H9 (cell line): ENCODE measurements at regions not wholly inside any gene's neighbourhood (a gene's known extent, or its start where the extent isn't known, plus 50 kb on each side); places are given as distances from the start of the nearest gene placed in this dataset.

ENCODE experiments used
- DNase-seq: peaks from one replicate; pipeline ENCODE4 v3.0.0-alpha.2; 2017
- H2AFZ ChIP-seq: one replicate; pipeline ENCODE4 v1.6.1; 2013; ENCODE audit warnings: mild to moderate bottlenecking, low read length, control low read depth, moderate library complexity
- H2AK5ac ChIP-seq: 2 replicates; pipeline ENCODE4 v1.6.1; 2013; ENCODE audit warnings: low read length, control low read depth, mixed read lengths; ENCODE audit not compliant: insufficient read length
- H2BK120ac ChIP-seq: one replicate; pipeline ENCODE4 v1.6.1; 2013; ENCODE audit warnings: low read depth, mild to moderate bottlenecking, low read length, control low read depth, inconsistent platforms; ENCODE audit not compliant: poor library complexity, severe bottlenecking
- H2BK12ac ChIP-seq: 2 replicates; pipeline ENCODE4 v1.6.1; 2013; ENCODE audit warnings: low read length, control low read depth, mixed read lengths, low read depth; ENCODE audit not compliant: insufficient read length
- H2BK15ac ChIP-seq: 2 replicates; pipeline ENCODE4 v1.6.1; 2013; ENCODE audit warnings: low read depth, low read length, control low read depth
- H2BK20ac ChIP-seq: one replicate; pipeline ENCODE4 v1.6.1; 2013; ENCODE audit warnings: low read depth, mild to moderate bottlenecking, low read length, control low read depth, inconsistent platforms; ENCODE audit not compliant: poor library complexity, severe bottlenecking
- H2BK5ac ChIP-seq: 2 replicates; pipeline ENCODE4 v1.6.1; 2013; ENCODE audit warnings: low read length, control low read depth, mixed read lengths; ENCODE audit not compliant: insufficient read length
- H3K14ac ChIP-seq: 2 replicates; pipeline ENCODE4 v1.6.1; 2013; ENCODE audit warnings: low read length, control low read depth; ENCODE audit not compliant: insufficient read depth
- H3K18ac ChIP-seq: 2 replicates; pipeline ENCODE4 v1.6.1; 2013; ENCODE audit warnings: low read depth, mild to moderate bottlenecking, mixed read lengths, low read length, control low read depth; ENCODE audit not compliant: insufficient read length
- H3K23ac ChIP-seq: 2 replicates; pipeline ENCODE4 v1.6.1; 2013; ENCODE audit warnings: low read length, control low read depth, mixed read lengths, low read depth; ENCODE audit not compliant: insufficient read length
- H3K23me2 ChIP-seq: 2 replicates; pipeline ENCODE4 v1.6.1; 2013; ENCODE audit warnings: low read depth, mild to moderate bottlenecking, mixed read lengths, low read length, control low read depth; ENCODE audit not compliant: insufficient read length, poor library complexity, severe bottlenecking
- H3K27ac ChIP-seq: 2 replicates; pipeline ENCODE4 v1.5.1; 2013; ENCODE audit warnings: low read length, control low read depth, mixed read lengths, low read depth; ENCODE audit not compliant: insufficient read length
- H3K27me3 ChIP-seq: 2 replicates; pipeline ENCODE4 v1.6.1; 2013; ENCODE audit warnings: low read length, control low read depth, inconsistent platforms; ENCODE audit not compliant: insufficient read depth
- H3K4ac ChIP-seq: 2 replicates; pipeline ENCODE4 v1.6.1; 2013; ENCODE audit warnings: low read depth, mild to moderate bottlenecking, control low read depth, inconsistent platforms, low read length, moderate library complexity
- H3K4me1 ChIP-seq: 2 replicates; pipeline ENCODE4 v1.6.1; 2013; ENCODE audit warnings: low read length, control low read depth, inconsistent platforms; ENCODE audit not compliant: insufficient read depth
- H3K4me2 ChIP-seq: 2 replicates; pipeline ENCODE4 v1.6.1; 2013; ENCODE audit warnings: low read length, control low read depth, mixed read lengths; ENCODE audit not compliant: insufficient read length, insufficient read depth
- H3K56ac ChIP-seq: 2 replicates; pipeline ENCODE4 v1.6.1; 2013; ENCODE audit warnings: low read depth, mild to moderate bottlenecking, mixed read lengths, low read length, control low read depth; ENCODE audit not compliant: insufficient read length
- H3K79me1 ChIP-seq: 2 replicates; pipeline ENCODE4 v1.6.1; 2013; ENCODE audit warnings: low read depth, mild to moderate bottlenecking, moderate library complexity, low read length, control low read depth, inconsistent platforms; ENCODE audit not compliant: insufficient read depth, poor library complexity, severe bottlenecking
- H3K79me2 ChIP-seq: 2 replicates; pipeline ENCODE4 v1.6.1; 2013; ENCODE audit warnings: low read length, control low read depth, inconsistent platforms; ENCODE audit not compliant: insufficient read depth
- H3K9ac ChIP-seq: 2 replicates; pipeline ENCODE4 v1.6.1; 2013; ENCODE audit warnings: low read length, control low read depth, mixed read lengths; ENCODE audit not compliant: insufficient read length; ENCODE audit errors: extremely low read depth
- H3K9me3 ChIP-seq: one replicate; pipeline ENCODE4 v1.6.1; 2013; ENCODE audit warnings: low read depth, low read length, inconsistent platforms; ENCODE audit not compliant: control insufficient read depth
- H3T11ph ChIP-seq: one replicate; pipeline ENCODE4 v1.6.1; 2013; ENCODE audit warnings: mild to moderate bottlenecking, low read length, control low read depth, inconsistent platforms
- H4K20me1 ChIP-seq: one replicate; pipeline ENCODE4 v1.6.1; 2013; ENCODE audit not compliant: control insufficient read depth, insufficient read length, insufficient read depth
- H4K5ac ChIP-seq: 2 replicates; pipeline ENCODE4 v1.6.1; 2013; ENCODE audit warnings: low read depth, mild to moderate bottlenecking, mixed read lengths, low read length, control low read depth; ENCODE audit not compliant: insufficient read length
- H4K8ac ChIP-seq: replicated peaks from 2 replicates; pipeline ENCODE4 v1.6.1; 2013; ENCODE audit warnings: low read length, control low read depth, mixed read lengths, low read depth; ENCODE audit not compliant: insufficient read length
- H4K91ac ChIP-seq: 2 replicates; pipeline ENCODE4 v1.6.1; 2013; ENCODE audit warnings: low read depth, mild to moderate bottlenecking, moderate library complexity, mixed read lengths, low read length, control low read depth; ENCODE audit not compliant: insufficient read length
- H3K27ac Mint-ChIP-seq, 3 experiments: 2 replicates in 2 of 3; 3 replicates in 1 of 3; pipeline ENCODE4 v1.8.0; 2020 to 2021; ENCODE audit warnings: mixed read lengths in 3 of 3, mild to moderate bottlenecking in 1 of 3, moderate library complexity in 1 of 3
- H3K27me3 Mint-ChIP-seq: 2 replicates; pipeline ENCODE4 v1.8.0; 2021; ENCODE audit warnings: low read depth, mild to moderate bottlenecking, moderate library complexity, mixed read lengths
- H3K36me3 Mint-ChIP-seq, 3 experiments: 2 replicates in 2 of 3; 3 replicates in 1 of 3; pipeline ENCODE4 v1.8.0; 2020 to 2021; ENCODE audit warnings: low read depth in 3 of 3, mixed read lengths in 3 of 3; ENCODE audit not compliant: insufficient read depth in 1 of 3
- H3K4me1 Mint-ChIP-seq, 2 experiments: 2 replicates each; pipeline ENCODE4 v1.8.0; 2020; ENCODE audit warnings: mixed read lengths in 2 of 2
- H3K4me3 Mint-ChIP-seq, 2 experiments: 2 replicates in 1 of 2; 3 replicates in 1 of 2; pipeline ENCODE4 v1.8.0; 2020 to 2021; ENCODE audit warnings: mild to moderate bottlenecking in 2 of 2, mixed read lengths in 2 of 2, moderate library complexity in 1 of 2
- H3K9me3 Mint-ChIP-seq, 2 experiments: 2 replicates in 1 of 2; 3 replicates in 1 of 2; pipeline ENCODE4 v1.8.0; 2020; ENCODE audit warnings: mild to moderate bottlenecking in 2 of 2, mixed read lengths in 2 of 2, moderate library complexity in 1 of 2
- WGBS: extraction: QIAGEN DNeasy Blood & Tissue Kit; methylation state at CpG from one replicate; pipeline ENCODE4 v1.1.7; 2013; ENCODE audit warnings: missing lambda C conversion rate, low lambda C conversion rate, mixed read lengths; ENCODE audit not compliant: insufficient read length; ENCODE audit errors: extremely low coverage; 5-methylcytosine and 5-hydroxymethylcytosine counted together
- TF ChIP-seq, protein P1 (sequence below): fragments of 200-600 bp; sonication (generic); conservative IDR thresholded peaks from 3 replicates; pipeline ENCODE4 v1.8.0; 2021; ENCODE audit warnings: antibody characterized with exemption, mild to moderate bottlenecking

DNA sequence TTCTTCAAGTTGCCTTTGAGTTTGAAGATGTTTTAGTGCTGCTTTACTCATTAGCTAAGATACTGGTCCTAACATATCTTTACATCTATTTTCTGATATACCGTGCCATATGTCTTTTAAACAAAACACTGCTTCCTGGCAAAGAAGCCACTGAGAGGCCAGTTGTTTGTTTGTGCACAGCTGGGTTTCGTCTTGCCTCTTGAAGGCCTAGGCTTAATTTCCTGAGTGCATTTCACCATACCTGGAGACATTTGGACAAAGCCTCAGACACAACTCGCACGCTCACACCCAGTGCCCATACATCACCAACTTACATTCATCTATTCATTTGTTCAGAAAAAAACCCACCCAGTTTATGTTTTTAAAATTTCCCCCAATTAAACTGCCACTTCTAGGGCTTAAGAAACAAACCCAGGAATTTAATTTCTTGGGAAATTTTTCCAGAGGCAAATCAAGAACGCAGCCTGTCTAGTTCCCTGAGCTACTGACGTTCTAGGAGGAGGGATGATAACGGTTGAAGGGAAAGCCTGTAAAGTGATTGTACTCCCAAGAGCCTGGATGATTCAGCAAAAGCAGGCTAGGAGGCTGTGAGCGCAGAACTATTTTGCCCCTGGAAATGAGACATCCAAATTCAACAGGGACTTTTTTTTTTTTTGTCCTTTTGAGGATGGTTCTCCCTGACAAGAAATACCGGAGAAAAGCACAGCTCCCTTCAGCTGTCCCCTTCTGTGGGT lies 77.7 kb downstream of the OLIG3 start:
- Histone ChIP-seq H3K14ac (no peak overlapping the region), H2BK5ac (no peak overlapping the region), H3K4me2 (no peak overlapping the region), H4K20me1 (no peaks in the 10 kb centered on the region), H3K9ac (no peak overlapping the region), H4K91ac (no peak overlapping the region), H4K8ac (no peak overlapping the region), H3K27ac (no peak overlapping the region), H2BK20ac (no peak overlapping the region), H3K23ac (no peak overlapping the region), H3K27me3 (no peaks in the 10 kb centered on the region), H3K18ac (no peak overlapping the region), H3K9me3 (no peaks in the 10 kb centered on the region), H4K5ac (no peak overlapping the region), H3K23me2 (peaks cover 6% of the 10 kb centered on the region), H2BK120ac (no peak overlapping the region), H2AK5ac (no peak overlapping the region), H3K79me2 (no peaks in the 10 kb centered on the region), H2BK12ac (no peak overlapping the region), H2AFZ (no peak overlapping the region), H3K79me1 (no peaks in the 10 kb centered on the region), H3K4me1 (peaks cover 4% of the 10 kb centered on the region; the same call in 1 of the 2 replicates), H2BK15ac (no peak overlapping the region), H3K56ac (no peak overlapping the region), H3K4ac (no peak overlapping the region), H3T11ph (no peak overlapping the region)
- Mint-ChIP-seq H3K36me3 (no peaks in the 10 kb centered on the region; a peak in 1 of 7 replicates), H3K4me3 (no peak overlapping the region), H3K9me3 (no peaks in the 10 kb centered on the region), H3K4me1 (peaks cover 48 to 60% of the 10 kb centered on the region in 2 experiments), H3K27ac (no peak overlapping the region), H3K27me3 (peaks cover 19% of the 10 kb centered on the region)
- TF ChIP-seq, protein P1, sequence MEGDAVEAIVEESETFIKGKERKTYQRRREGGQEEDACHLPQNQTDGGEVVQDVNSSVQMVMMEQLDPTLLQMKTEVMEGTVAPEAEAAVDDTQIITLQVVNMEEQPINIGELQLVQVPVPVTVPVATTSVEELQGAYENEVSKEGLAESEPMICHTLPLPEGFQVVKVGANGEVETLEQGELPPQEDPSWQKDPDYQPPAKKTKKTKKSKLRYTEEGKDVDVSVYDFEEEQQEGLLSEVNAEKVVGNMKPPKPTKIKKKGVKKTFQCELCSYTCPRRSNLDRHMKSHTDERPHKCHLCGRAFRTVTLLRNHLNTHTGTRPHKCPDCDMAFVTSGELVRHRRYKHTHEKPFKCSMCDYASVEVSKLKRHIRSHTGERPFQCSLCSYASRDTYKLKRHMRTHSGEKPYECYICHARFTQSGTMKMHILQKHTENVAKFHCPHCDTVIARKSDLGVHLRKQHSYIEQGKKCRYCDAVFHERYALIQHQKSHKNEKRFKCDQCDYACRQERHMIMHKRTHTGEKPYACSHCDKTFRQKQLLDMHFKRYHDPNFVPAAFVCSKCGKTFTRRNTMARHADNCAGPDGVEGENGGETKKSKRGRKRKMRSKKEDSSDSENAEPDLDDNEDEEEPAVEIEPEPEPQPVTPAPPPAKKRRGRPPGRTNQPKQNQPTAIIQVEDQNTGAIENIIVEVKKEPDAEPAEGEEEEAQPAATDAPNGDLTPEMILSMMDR = no peak
- DNase-seq = no peak
- WGBS = no CpG with 5 or more reads among the region's 9 CpGs
